ENCODE measurements at regions not wholly inside any gene's neighbourhood (a gene's known extent, or its start where the extent isn't known, plus 50 kb on each side); places are given as distances from the start of the nearest gene placed in this dataset.

DNA sequence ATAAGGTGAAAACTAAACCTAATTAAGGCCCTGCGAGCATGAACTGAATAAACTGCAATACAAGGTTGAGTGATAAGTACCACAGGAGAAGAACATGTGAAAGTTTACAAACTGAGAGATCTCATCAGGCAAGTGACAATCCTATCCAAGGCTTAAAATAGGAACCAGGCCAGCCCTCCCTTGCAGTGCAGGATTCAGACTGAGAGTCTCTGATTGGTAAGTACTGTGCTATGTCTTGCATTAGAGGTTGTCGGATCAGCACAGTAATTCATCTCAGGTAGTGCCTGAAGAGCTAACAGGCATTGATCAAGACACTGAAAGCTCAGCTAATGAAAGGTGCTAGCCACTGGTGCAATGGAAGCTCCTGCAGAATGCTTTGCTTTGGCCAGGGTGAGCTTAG lies 801.7 kb upstream of the ID2 start:
- TF ChIP-seq EZH2 (IDR thresholded peaks at IDR 0.05; ENCODE audit: insufficient read depth, poor library complexity, severe bottlenecking) (no peak), EZH2phosphoT487 (IDR thresholded peaks at IDR 0.05; ENCODE audit: insufficient read depth, low read depth) (no peak)

Measured in GM23248 (cell line).